Small intestine (tissue), 7 donors: ENCODE measurements at regions not wholly inside any gene's neighbourhood (a gene's known extent, or its start where the extent isn't known, plus 50 kb on each side); places are given as distances from the start of the nearest gene placed in this dataset.
"Not testable (repeated sequence)": the region's sequence is repeated elsewhere in the genome, so short reads cannot be mapped to it uniquely, and the experiment has no call there.

ENCODE experiments used
- DNase-seq, 2 donors: peaks; one replicate each; pipeline versions ENCODE4 v3.0.0 to v3.0.0-alpha.2; 2013
- FAIRE-seq: peaks from 2 replicates; lab custom pipeline; 2012; peaks lifted over from hg19 to GRCh38; lab: Jason Lieb, UNC
- H3K27ac ChIP-seq, 3 donors: one replicate each; pipeline ENCODE4 v1.5.1; 2013; ENCODE audit warnings: low read length in 2 of 3, mild to moderate bottlenecking in 2 of 3, control low read depth in 1 of 3, inconsistent platforms in 1 of 3, low read depth in 1 of 3, moderate library complexity in 1 of 3
- H3K27me3 ChIP-seq, 3 donors: one replicate each; pipeline ENCODE4 v1.6.1; 2013; ENCODE audit warnings: low read length in 3 of 3, inconsistent platforms in 1 of 3; ENCODE audit not compliant: control insufficient read depth in 3 of 3, insufficient read depth in 3 of 3
- H3K36me3 ChIP-seq, 3 donors: one replicate each; pipeline ENCODE4 v1.6.1; 2013; ENCODE audit warnings: low read length in 3 of 3, inconsistent platforms in 1 of 3, low read depth in 1 of 3, mild to moderate bottlenecking in 1 of 3, moderate library complexity in 1 of 3; ENCODE audit not compliant: control insufficient read depth in 3 of 3, insufficient read depth in 2 of 3
- H3K4me1 ChIP-seq, 3 donors: one replicate each; pipeline ENCODE4 v1.6.1; 2013; ENCODE audit warnings: low read length in 2 of 3, inconsistent platforms in 1 of 3, low read depth in 1 of 3, mild to moderate bottlenecking in 1 of 3, moderate library complexity in 1 of 3; ENCODE audit not compliant: control insufficient read depth in 3 of 3, insufficient read depth in 2 of 3
- H3K4me3 ChIP-seq, 3 donors: one replicate each; pipeline ENCODE4 v1.5.1; 2013; ENCODE audit warnings: low read length in 3 of 3, control low read depth in 1 of 3, inconsistent platforms in 1 of 3, low read depth in 1 of 3, mild to moderate bottlenecking in 1 of 3, moderate library complexity in 1 of 3
- H3K9me3 ChIP-seq, 2 donors: one replicate each; pipeline ENCODE4 v1.6.1; 2013; ENCODE audit warnings: low read depth in 1 of 2, low read length in 1 of 2; ENCODE audit not compliant: control insufficient read depth in 2 of 2, insufficient read depth in 1 of 2
- WGBS, 3 donors: extraction: QIAGEN DNeasy Blood & Tissue Kit; methylation state at CpG; one replicate each; pipeline ENCODE4 v1.1.7; 2013; 5-methylcytosine and 5-hydroxymethylcytosine counted together
- donor health status: healthy with polysubstance abuse.
- donor health status: control.
- donor health status: control.
- donor health status: Bipolar disorder and iron deficiency.
- donor health status: healthy.

DNA sequence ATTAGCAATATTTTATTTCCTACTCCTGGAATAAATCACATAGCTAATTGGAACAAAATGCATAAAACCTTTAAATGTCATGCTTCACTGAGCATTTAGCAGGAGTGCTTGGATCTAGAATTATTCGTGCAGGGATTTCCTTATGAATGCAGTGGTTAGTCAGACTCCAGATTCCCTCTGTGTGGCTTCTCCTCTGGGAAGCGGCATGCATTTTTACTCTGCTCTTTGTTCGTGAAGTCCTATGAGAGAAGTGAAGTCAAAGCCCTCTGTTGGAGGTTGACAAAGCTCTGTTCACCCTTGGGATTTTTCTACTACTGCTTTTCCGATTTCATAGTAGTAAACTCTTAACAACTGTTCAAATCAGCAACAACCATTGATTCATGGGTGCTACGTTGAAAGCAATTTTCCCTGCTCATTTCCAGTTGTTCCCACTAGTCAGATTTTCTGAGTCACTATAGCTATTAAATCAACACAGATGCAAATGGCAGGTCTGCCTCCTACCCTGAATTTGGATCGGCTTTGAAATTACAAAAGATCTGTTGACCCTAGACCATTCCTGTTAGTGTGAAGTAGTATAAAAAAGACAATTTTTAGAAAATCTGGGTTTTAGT, 461.7 kb downstream of the STK39 start:
- Histone ChIP-seq H3K27ac (no peak overlapping the region), H3K4me3 (no peak overlapping the region), H3K4me1 (peaks cover 0 to 3% (median 0%) of the 10 kb centered on the region in 3 donors), H3K9me3 (no peaks in the 10 kb centered on the region), H3K36me3 (no peaks in the 10 kb centered on the region), H3K27me3 (no peaks in the 10 kb centered on the region)
- no peak for DNase-seq
- 85 to 93% (median 86%) methylated on average over 6 of the region's 6 CpGs for WGBS, 3 donors
- no peak for FAIRE-seq

DNA sequence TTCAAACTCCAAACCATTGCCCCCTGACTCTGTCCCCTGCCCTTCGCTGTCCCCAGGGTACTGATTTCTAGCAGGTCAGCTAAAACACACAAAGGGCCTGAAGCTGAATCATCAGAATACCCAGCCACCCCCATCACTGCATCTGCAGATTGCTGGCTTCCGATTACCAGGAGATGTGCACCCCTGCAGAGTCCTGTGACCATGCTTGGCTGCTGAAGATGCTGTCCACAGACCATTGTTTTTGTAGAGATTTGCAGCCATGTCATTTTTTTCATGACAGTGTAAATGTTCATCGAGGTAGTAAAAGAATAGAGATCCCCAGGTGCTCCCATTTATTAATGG, 463.3 kb downstream of the STK39 start:
- FAIRE-seq, result no peak

DNA sequence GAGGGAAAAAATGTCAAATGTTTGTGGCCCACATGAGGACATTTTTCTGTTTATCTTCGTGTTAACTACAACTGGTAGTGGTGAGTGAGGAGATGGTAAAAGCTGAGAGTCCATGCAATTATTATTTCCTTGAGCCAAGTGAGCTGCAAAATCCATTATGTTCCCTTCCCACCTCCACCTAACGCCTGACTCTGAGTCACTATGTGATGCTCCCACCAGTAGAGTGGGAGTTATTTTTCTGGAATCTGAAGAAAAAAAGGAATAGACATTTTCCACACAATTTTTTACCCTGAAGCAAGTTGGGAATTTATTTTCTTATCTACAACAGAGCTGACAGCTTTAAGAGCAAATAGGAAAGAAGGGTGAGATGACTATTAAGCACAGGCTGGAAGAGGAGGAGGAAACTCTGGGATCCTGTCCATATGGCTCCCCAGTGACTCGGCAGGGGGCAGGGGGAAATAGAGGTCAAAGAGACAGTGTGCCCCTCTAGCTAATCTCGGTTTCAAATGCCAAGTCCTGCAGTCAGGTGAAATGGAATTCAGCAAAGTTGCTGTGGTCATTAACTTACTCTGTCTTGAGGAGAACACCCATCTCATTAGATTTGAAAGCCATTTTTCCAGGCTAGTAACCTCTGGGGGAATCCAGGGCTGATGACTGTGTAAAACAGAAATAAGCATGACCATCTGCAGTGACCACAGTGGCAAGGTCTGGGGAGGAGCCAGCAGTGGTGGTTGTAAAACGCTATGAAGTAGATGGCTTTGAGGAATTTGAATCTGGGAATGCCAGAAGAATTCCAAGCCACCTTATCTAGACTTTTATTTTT, 463.9 kb downstream of the STK39 start:
- DNase-seq, result no peak

More for the DNA sequence above, 463.3 kb downstream of the STK39 start:
- Histone ChIP-seq H3K4me1 (peaks cover 0 to 3% (median 0%) of the 10 kb centered on the region in 3 donors), H3K9me3 (no peaks in the 10 kb centered on the region), H3K36me3 (no peaks in the 10 kb centered on the region), H3K27ac (no peak overlapping the region), H3K27me3 (no peaks in the 10 kb centered on the region), H3K4me3 (no peak overlapping the region)
- 72 to 84% (median 74%) methylated on average over 3 of the region's 3 CpGs for WGBS, 3 donors
- no peak for DNase-seq

DNA sequence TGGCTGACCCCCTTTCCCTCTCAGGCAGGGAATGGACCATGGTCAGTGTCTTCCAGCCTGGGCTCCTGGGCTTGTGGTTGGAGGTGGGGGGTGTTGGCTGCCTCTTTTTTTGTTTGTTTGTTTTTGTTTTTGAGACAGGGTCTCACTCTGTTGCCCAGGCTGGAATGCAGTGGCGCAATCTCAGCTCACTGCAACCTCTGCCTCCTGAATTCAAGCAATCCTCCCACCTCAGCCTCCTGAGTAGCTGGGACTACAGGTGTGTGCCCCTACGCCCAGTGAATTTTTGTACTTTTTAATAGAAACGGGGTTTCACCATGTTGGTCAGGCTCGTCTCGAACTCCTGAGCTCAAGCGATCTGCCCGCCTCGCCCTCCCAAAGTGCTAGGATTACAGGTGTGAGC, 465.8 kb downstream of the STK39 start:
- H3K27me3 ChIP-seq, H3K36me3 ChIP-seq, H3K4me1 ChIP-seq, DNase-seq, H3K9me3 ChIP-seq, H3K27ac ChIP-seq, H3K4me3 ChIP-seq, FAIRE-seq: not testable (repeated sequence)
- 75 to 86% (median 78%) methylated on average over 8 of the region's 8 CpGs for WGBS, 3 donors

More for the DNA sequence above, 463.9 kb downstream of the STK39 start:
- Histone ChIP-seq H3K9me3 (no peaks in the 10 kb centered on the region), H3K4me1 (peaks cover 0 to 3% (median 0%) of the 10 kb centered on the region in 3 donors), H3K4me3 (no peak overlapping the region), H3K27me3 (no peaks in the 10 kb centered on the region), H3K27ac (no peak overlapping the region), H3K36me3 (no peaks in the 10 kb centered on the region)
- WGBS, 3 donors, result 29 to 47% (median 41%) methylated on average over 5 of the region's 5 CpGs
- no peak for FAIRE-seq

- H3K36me3 ChIP-seq, result no peaks in the 10 kb centered on the region
- FAIRE-seq (no peak), DNase-seq (no peak)
- 65 to 81% (median 77%) methylated on average over 10 of the region's 10 CpGs for WGBS, 3 donors
- no peaks in the 10 kb centered on the region for H3K4me1 ChIP-seq
- no peaks in the 10 kb centered on the region for H3K9me3 ChIP-seq
- H3K27ac ChIP-seq, result no peak overlapping the region
- H3K27me3 ChIP-seq, result no peaks in the 10 kb centered on the region
- H3K4me3 ChIP-seq, result no peak overlapping the region
Observed at GRCh38 chr2:167776359-167776758, 471.0 kb downstream of the STK39 start.

- H3K27ac ChIP-seq, result no peak overlapping the region
- no peaks in the 10 kb centered on the region for H3K4me1 ChIP-seq
- H3K36me3 ChIP-seq, result no peaks in the 10 kb centered on the region
- no peak for FAIRE-seq
- H3K4me3 ChIP-seq, result no peak overlapping the region
- H3K9me3 ChIP-seq, result no peaks in the 10 kb centered on the region
- DNase-seq, result no peak
- H3K27me3 ChIP-seq, result no peaks in the 10 kb centered on the region
- 78 to 89% (median 86%) methylated on average over 2 of the region's 2 CpGs for WGBS, 3 donors
Observed at GRCh38 chr2:167771628-167772027, 475.8 kb downstream of the STK39 start.

DNA sequence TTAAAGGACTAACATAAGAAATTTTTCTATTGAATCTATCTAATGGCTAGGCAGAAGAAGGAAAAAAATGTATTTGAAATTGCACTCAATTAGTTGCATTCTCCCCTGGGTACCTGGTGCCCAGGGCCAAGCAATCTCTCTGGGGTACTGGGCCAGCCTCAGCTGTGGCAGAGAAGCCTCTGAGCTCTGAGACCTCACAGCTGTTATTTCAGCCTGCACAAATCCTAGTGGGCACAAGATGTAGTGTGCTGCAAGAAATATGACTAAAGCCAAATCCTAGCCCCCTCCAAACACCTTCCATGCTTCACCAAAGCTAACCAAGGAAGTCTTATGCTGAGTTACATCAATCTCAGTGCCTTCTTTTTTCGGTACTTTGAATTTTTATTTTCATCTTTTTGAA, 478.4 kb downstream of the STK39 start:
- 80 to 94% (median 91%) methylated on average over 1 of the region's 1 CpG for WGBS, 3 donors
- Histone ChIP-seq H3K36me3 (no peaks in the 10 kb centered on the region), H3K4me1 (no peaks in the 10 kb centered on the region), H3K9me3 (no peaks in the 10 kb centered on the region), H3K4me3 (no peak overlapping the region), H3K27me3 (no peaks in the 10 kb centered on the region), H3K27ac (no peak overlapping the region)
- no peak for DNase-seq
- no peak for FAIRE-seq

DNA sequence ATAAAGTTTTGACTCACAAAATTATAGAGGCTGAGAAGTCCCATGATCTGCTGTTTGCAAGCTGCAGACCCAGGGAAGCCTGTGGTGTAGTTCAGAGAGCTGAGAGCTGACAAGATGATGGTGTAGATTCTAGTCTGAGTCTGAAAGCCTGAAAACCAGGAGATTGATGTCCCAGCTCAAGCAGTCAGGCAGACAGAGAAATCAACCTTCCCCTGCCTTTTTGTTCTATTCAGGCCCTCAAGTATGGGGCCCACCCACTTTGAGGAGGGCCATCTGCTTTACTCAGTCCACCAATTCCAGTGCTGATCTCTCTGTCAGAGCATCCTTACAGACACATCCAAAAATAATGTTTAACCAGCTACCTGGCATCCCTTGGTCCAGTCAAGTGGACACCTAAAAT, 479.6 kb downstream of the STK39 start:
- DNase-seq, result no peak

More for the DNA sequence above, 479.6 kb downstream of the STK39 start:
- H3K4me3 ChIP-seq, result no peak overlapping the region
- H3K36me3 ChIP-seq, result no peaks in the 10 kb centered on the region
- FAIRE-seq, result no peak
- no peaks in the 10 kb centered on the region for H3K9me3 ChIP-seq
- no peaks in the 10 kb centered on the region for H3K4me1 ChIP-seq
- no peak overlapping the region for H3K27ac ChIP-seq
- no peaks in the 10 kb centered on the region for H3K27me3 ChIP-seq
